Adrenal gland (tissue), 9 donors: ENCODE measurements at regions not wholly inside any gene's neighbourhood (a gene's known extent, or its start where the extent isn't known, plus 50 kb on each side); places are given as distances from the start of the nearest gene placed in this dataset.

Experiments used
- DNase-seq, 7 donors: peaks; one replicate each; pipeline ENCODE4 v3.0.0-alpha.2; 2019 to 2020
- H3K27ac ChIP-seq, 5 donors: fragments of 200-600 bp; sonication (generic) in 4 of 5; 1 replicate in 3 of 5; 2 replicates in 2 of 5; pipeline versions ENCODE4 v1.5.1 to v1.8.0; 2016 to 2020; ENCODE audit warnings: mild to moderate bottlenecking in 1 of 5
- H3K27me3 ChIP-seq: fragments of 200-600 bp; 2 replicates; pipeline ENCODE4 v1.8.0; 2021
- H3K36me3 ChIP-seq, 2 donors: fragments of 200-600 bp; replicated peaks in 1 of 2; 1 replicate in 1 of 2; 2 replicates in 1 of 2; pipeline versions ENCODE4 v1.5.1 to v1.8.0; 2018 to 2022
- H3K4me1 ChIP-seq, 2 donors: fragments of 200-600 bp; replicated peaks in 1 of 2; 1 replicate in 1 of 2; 2 replicates in 1 of 2; pipeline versions ENCODE4 v1.5.1 to v1.8.0; 2018 to 2021
- H3K4me3 ChIP-seq, 4 donors: fragments of 200-600 bp; sonication (generic) in 3 of 4; one replicate each; pipeline ENCODE4 v1.5.1; 2016 to 2018
- H3K9me3 ChIP-seq, 3 donors: fragments of 200-600 bp; sonication (generic) in 1 of 3; replicated peaks in 1 of 3; 1 replicate in 2 of 3; 2 replicates in 1 of 3; pipeline versions ENCODE4 v1.5.1 to v1.8.0; 2016 to 2021
- POLR2A ChIP-seq, 2 donors: fragments of 450-650 bp; IDR thresholded peaks; one replicate each; pipeline ENCODE4 v1.6.1; 2017; ENCODE audit warnings: antibody characterized with exemption in 2 of 2, mild to moderate bottlenecking in 2 of 2, moderate library complexity in 1 of 2
- whole genome bisulfite sequencing, 4 donors: extraction: QIAGEN DNeasy Blood & Tissue Kit in 2 of 4; methylation state at CpG; one replicate each; pipeline versions ENCODE4 v1.1.5 to v1.1.7; 2013 to 2017; 5-methylcytosine and 5-hydroxymethylcytosine counted together
- intact Hi-C, 2 donors: fragments of 100-400 bp; cut with DNase I; formaldehyde crosslinking; loops; one replicate each; pipeline versions ENCODE4 v1.14.1 to v1.15.0; 2022 to 2023
- TF ChIP-seq, protein P1 (sequence below), 6 experiments: fragments of 450-650 bp in 4 of 6; fragments of 200-600 bp in 2 of 6; sonication (generic) in 1 of 6; IDR thresholded peaks; 1 replicate in 5 of 6; 2 replicates in 1 of 6; pipeline versions ENCODE4 v1.5.1 to v1.8.0; 2016 to 2021; ENCODE audit warnings: antibody characterized with exemption in 6 of 6, mild to moderate bottlenecking in 2 of 6, moderate library complexity in 1 of 6
- donor health status: healthy with polysubstance abuse.
- donor health status: Bipolar disorder and iron deficiency.
- donor health status: DM: yes; HTN: yes; CAD: no.
- donor health status: DM: no; HTN: no; CAD: no.
- donor health status: DM: no; HTN: no; CAD: no.

DNA sequence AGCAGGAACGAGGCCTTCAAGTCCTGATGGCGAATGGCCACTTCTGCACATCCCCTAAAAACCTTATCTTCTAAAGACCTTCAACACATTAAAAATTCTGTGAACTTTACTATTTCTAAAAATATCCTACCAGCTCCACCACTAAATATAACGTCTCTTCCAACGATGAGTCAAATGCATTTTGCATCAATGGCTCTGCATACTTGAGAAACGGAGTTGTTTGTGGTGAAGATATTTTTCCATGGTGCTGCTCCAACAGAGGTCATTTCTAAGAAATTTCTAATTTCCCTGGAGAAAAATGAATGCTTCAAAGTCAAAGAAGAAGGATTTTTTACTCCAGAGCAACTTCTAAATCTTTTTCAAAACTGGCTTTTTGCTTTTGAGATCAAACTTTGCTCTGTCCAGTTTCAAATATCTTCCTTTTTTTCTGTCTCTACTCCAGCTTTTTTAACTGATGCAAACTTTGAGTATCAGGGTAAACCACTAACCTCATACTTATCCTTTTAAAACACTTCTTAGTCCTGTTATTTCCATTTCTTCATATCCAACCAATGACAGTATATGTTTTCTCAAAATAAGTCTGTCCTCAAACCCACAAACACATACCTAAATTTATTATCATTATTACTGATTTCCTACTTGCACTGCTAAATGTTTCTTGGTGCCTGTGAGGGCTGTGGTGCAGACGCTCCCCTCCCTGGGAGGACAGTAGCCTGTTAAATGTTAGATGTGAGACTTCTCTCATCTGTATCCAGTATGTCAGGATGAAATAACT lies 258.1 kb downstream of the KLF6 start:
- no peak for DNase-seq
- Histone ChIP-seq H3K4me3 (no peak overlapping the region), H3K9me3 (no peaks in the 10 kb centered on the region), H3K36me3 (no peaks in the 10 kb centered on the region), H3K27me3 (no peaks in the 10 kb centered on the region), H3K4me1 (no peaks in the 10 kb centered on the region), H3K27ac (peak overlapping the region in 2 of 5 donors; percentile 52 to 59)
- 50 to 70% (median 53%) methylated on average over 4 to 6 of the region's 6 CpGs for WGBS, 4 donors
- TF ChIP-seq, protein P1, sequence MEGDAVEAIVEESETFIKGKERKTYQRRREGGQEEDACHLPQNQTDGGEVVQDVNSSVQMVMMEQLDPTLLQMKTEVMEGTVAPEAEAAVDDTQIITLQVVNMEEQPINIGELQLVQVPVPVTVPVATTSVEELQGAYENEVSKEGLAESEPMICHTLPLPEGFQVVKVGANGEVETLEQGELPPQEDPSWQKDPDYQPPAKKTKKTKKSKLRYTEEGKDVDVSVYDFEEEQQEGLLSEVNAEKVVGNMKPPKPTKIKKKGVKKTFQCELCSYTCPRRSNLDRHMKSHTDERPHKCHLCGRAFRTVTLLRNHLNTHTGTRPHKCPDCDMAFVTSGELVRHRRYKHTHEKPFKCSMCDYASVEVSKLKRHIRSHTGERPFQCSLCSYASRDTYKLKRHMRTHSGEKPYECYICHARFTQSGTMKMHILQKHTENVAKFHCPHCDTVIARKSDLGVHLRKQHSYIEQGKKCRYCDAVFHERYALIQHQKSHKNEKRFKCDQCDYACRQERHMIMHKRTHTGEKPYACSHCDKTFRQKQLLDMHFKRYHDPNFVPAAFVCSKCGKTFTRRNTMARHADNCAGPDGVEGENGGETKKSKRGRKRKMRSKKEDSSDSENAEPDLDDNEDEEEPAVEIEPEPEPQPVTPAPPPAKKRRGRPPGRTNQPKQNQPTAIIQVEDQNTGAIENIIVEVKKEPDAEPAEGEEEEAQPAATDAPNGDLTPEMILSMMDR (IDR thresholded peaks at IDR 0.05), result no peak
- no peak for TF ChIP-seq POLR2A (IDR thresholded peaks at IDR 0.05)
- intact Hi-C loops, result no loop called here

DNA sequence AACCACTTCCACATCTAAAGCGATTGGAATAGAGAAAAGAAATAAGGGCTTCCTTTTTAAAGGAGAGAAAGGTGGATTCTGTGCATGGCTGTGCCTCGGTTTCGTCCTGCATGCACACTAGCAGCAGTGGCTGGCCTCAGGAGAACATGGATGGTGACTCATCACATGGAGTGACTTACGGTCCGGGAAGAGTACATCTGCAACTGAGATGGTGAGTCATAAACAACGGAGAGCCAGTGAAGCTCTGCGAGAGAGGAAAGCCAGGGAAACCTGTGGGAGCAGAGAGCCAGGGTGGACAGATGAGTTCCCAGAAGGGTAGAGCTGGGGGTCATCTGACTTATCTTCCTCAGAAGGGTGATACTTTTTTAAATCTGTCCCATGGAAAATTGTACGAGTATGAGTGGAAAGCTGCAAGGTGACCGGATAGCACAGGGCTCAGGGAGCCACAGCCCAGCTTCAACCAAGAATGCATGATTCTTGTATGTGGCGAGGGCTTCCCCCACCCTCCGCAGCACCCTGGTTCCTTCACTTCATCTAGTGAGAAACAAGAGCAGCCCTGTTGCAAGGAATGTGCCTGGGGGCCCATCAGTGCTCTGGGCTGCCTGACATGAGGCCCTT lies 259.1 kb downstream of the KLF6 start:
- intact Hi-C loops, result no loop called here

DNA sequence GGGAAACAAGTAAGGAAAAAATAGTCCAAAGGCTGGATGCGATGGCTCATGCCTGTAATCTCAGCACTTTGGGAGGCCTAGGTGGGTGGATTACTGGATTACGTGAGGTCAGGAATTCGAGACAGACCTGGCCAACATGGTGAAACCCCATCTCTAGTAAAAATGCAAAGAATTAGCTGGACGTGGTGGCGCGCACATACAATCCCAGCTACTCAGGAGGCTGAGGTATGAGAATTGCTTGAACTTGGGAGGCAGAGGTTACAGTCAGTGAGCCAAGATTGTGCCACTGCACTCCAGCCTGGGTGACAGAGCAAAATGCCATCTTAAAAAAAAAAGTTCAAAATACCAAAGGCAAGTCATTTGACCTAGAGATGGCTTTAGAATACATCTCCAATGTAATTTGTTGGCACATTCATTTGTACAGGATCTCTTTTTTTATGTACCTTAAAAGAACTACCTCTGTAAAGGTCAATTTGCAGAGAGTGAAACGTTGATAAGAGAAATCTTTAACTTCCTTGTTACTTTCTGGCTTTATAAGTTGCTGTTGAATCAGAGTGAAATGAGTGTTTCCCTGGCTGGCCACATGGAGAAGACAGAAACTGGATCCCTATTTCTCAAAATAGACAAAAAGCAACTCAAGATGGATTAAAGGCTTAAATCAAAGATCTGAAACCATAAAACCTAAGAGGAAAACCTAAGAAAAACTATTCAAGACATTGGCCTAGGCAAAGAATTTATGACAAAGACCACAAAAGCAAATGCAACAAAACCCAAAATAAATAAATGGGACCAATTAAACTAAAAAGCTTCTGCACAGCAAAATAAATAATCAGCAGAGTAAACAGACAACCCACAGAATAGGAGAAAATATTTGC lies 260.7 kb downstream of the KLF6 start:
- no peaks in the 10 kb centered on the region for H3K27me3 ChIP-seq
- TF ChIP-seq POLR2A (IDR thresholded peaks at IDR 0.05), result no peak
- TF ChIP-seq, protein P1 (IDR thresholded peaks at IDR 0.05), result no peak
- H3K4me3 ChIP-seq, result no peak overlapping the region
- no peaks in the 10 kb centered on the region for H3K9me3 ChIP-seq
- DNase-seq, result no peak
- H3K4me1 ChIP-seq, result no peaks in the 10 kb centered on the region
- WGBS, 4 donors, result 82 to 89% (median 85%) methylated on average over 7 of the region's 7 CpGs
- H3K27ac ChIP-seq, result no peak overlapping the region
- intact Hi-C loops, result no loop called here
- H3K36me3 ChIP-seq, result no peaks in the 10 kb centered on the region

More for the DNA sequence above, 259.1 kb downstream of the KLF6 start:
- Histone ChIP-seq H3K4me3 (no peak overlapping the region), H3K27ac (peak overlapping the region in 2 of 5 donors; percentile 20 to 59), H3K9me3 (no peaks in the 10 kb centered on the region), H3K36me3 (no peaks in the 10 kb centered on the region), H3K4me1 (no peaks in the 10 kb centered on the region), H3K27me3 (no peaks in the 10 kb centered on the region)
- TF ChIP-seq, protein P1 (IDR thresholded peaks at IDR 0.05), result no peak
- TF ChIP-seq POLR2A (IDR thresholded peaks at IDR 0.05), result no peak
- WGBS, 4 donors, result 50 to 64% (median 59%) methylated on average over 11 of the region's 11 CpGs
- peak; percentile 51 to 80 (median 77) for DNase-seq
